Bronchial epithelial cell (primary cell): ENCODE measurements at regions not wholly inside any gene's neighbourhood (a gene's known extent, or its start where the extent isn't known, plus 50 kb on each side); places are given as distances from the start of the nearest gene placed in this dataset.

ENCODE experiments used
- DNase-seq: peaks from one replicate; pipeline ENCODE4 v3.0.0-alpha.2; 2010; ENCODE audit warnings: low read depth
- FAIRE-seq: peaks from 2 replicates; lab custom pipeline; 2011; peaks lifted over from hg19 to GRCh38; lab: Jason Lieb, UNC
- H3K27me3 ChIP-seq: 2 replicates; pipeline ENCODE4 v1.5.1; 2011; ENCODE audit warnings: low read length; ENCODE audit not compliant: control insufficient read depth, insufficient read depth
- H3K36me3 ChIP-seq: 2 replicates; pipeline ENCODE4 v1.5.1; 2011; ENCODE audit warnings: low read length; ENCODE audit not compliant: control insufficient read depth, insufficient read depth
- H3K4me3 ChIP-seq: 2 replicates; pipeline ENCODE4 v1.5.1; 2011; ENCODE audit warnings: mild to moderate bottlenecking, low read depth, low read length, control low read depth
- TF ChIP-seq, protein P1 (sequence below): IDR thresholded peaks from 2 replicates; pipeline ENCODE4 v1.5.1; 2011; ENCODE audit warnings: mild to moderate bottlenecking, moderate library complexity, low read length, control low read depth, inconsistent platforms; ENCODE audit not compliant: insufficient read depth, severe bottlenecking

DNA sequence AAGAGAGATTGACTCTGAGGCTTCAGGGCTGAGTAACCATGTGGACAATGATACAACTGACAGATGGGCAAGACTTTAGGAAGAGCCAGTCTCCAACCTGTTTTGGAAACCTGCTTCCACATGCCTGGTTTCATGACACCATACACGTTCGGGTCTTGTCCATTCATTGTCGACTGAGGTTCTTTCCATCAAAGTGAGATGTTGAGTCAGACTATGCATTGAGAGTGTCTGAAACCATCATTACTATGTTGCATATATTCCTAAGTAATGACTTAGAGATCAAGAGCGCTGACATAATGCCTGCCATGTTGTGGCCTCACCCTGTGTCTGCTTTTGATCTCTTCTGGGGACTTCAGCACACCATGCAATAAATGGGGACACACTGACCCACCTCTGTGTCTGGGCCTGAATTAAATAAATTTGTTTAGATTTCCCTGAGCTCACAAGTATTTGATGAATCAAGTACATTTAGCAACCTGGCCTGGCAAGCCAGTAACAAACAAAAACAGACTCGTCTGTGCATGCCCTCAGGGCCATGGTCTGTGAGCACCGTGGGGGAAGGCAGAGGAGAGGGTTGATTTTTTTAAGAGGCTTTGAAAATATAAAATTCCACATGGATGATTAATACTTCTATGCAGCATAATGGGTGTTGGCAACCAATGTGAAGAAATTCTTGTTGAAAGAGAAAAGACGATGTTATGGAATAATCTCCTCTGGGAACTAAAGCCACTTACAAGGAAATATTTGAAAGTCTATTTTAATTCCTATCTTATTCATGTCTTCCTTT, 49.9 kb upstream of the UBAC2 start:
- TF ChIP-seq, protein P1, sequence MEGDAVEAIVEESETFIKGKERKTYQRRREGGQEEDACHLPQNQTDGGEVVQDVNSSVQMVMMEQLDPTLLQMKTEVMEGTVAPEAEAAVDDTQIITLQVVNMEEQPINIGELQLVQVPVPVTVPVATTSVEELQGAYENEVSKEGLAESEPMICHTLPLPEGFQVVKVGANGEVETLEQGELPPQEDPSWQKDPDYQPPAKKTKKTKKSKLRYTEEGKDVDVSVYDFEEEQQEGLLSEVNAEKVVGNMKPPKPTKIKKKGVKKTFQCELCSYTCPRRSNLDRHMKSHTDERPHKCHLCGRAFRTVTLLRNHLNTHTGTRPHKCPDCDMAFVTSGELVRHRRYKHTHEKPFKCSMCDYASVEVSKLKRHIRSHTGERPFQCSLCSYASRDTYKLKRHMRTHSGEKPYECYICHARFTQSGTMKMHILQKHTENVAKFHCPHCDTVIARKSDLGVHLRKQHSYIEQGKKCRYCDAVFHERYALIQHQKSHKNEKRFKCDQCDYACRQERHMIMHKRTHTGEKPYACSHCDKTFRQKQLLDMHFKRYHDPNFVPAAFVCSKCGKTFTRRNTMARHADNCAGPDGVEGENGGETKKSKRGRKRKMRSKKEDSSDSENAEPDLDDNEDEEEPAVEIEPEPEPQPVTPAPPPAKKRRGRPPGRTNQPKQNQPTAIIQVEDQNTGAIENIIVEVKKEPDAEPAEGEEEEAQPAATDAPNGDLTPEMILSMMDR, result no peak
- Histone ChIP-seq H3K4me3 (no peak overlapping the region), H3K27me3 (no peaks in the 10 kb centered on the region), H3K36me3 (no peaks in the 10 kb centered on the region)
- DNase-seq (peak; percentile 100), FAIRE-seq (peak; percentile 98)
